Activated naive CD4-positive, alpha-beta T cell treated with anti-CD3 and anti-CD28 coated beads for 36 hours (primary cell): ENCODE measurements at regions not wholly inside any gene's neighbourhood (a gene's known extent, or its start where the extent isn't known, plus 50 kb on each side); places are given as distances from the start of the nearest gene placed in this dataset.
"Not testable (repeated sequence)": the region's sequence is repeated elsewhere in the genome, so short reads cannot be mapped to it uniquely, and the experiment has no call there.

ENCODE experiments used
- CTCF ChIA-PET: fragments of 350-600 bp; sonication (Branson Sonifier 250); formaldehyde crosslinking; loops from one replicate; lab custom pipeline; 2021; ENCODE audit warnings: antibody characterized with exemption; lab: Charles Lee
- DNase-seq: peaks from one replicate; pipeline ENCODE4 v3.0.0-alpha.2; 2020
- H3K27ac Mint-ChIP-seq: one replicate; pipeline ENCODE4 v1.8.0; 2021; ENCODE audit warnings: mild to moderate bottlenecking, mixed read lengths
- H3K27me3 Mint-ChIP-seq: one replicate; pipeline ENCODE4 v1.8.0; 2021; ENCODE audit warnings: low read depth, mixed read lengths
- H3K36me3 Mint-ChIP-seq: one replicate; pipeline ENCODE4 v1.8.0; 2021; ENCODE audit warnings: low read depth, mixed read lengths
- H3K4me1 Mint-ChIP-seq: one replicate; pipeline ENCODE4 v1.8.0; 2021; ENCODE audit warnings: low read depth, mixed read lengths
- H3K4me3 Mint-ChIP-seq: one replicate; pipeline ENCODE4 v1.8.0; 2021; ENCODE audit warnings: mild to moderate bottlenecking, moderate library complexity, mixed read lengths
- H3K9me3 Mint-ChIP-seq: one replicate; pipeline ENCODE4 v1.8.0; 2021; ENCODE audit warnings: mixed read lengths
- intact Hi-C: fragments of 100-400 bp; cut with micrococcal nuclease; formaldehyde crosslinking; loops from one replicate; pipeline ENCODE4 v1.15.1; 2023

DNA sequence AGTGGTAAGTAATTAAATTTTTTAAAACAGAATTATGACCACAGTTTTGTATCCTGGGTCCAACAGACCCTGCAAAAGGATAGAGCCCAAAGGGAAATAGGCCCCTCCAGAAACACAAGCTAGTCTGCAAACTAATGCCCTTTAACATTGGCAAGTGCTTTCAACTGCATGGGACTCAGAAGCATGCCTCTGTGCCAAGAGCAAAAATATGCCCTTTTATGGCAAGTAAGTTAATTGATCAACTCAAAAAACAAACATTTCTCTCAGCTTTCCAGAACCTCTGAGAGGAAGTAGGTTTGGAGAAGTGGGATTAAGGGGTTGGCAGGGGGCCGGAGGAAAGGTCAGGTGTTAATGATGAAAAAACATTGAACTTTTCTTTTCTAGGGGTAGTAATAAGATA is 186.6 kb upstream of the PRSS1 start:
- H3K4me3 Mint-ChIP-seq = no peak overlapping the region
- intact Hi-C loops = no loop called here
- DNase-seq = no peak
- CTCF ChIA-PET = interaction anchor here (0.8 to 1.3 kb wide), 4 partner anchors 25 to 103 kb away, joined by 3 to 6 read pairs (median 3); no protein-coding TSS in a partner anchor
- H3K27ac Mint-ChIP-seq = no peak overlapping the region
- peaks cover 11% of the 10 kb centered on the region for H3K4me1 Mint-ChIP-seq
- H3K27me3 Mint-ChIP-seq = peaks cover 2% of the 10 kb centered on the region
- H3K9me3 Mint-ChIP-seq = no peaks in the 10 kb centered on the region
- H3K36me3 Mint-ChIP-seq = no peaks in the 10 kb centered on the region

GRCh38 chr7:142561396-142561795 is 187.9 kb upstream of the PRSS1 start:
- H3K4me1 Mint-ChIP-seq = peaks cover 10% of the 10 kb centered on the region
- H3K9me3 Mint-ChIP-seq, CTCF ChIA-PET, intact Hi-C loops, H3K27ac Mint-ChIP-seq, H3K4me3 Mint-ChIP-seq, H3K27me3 Mint-ChIP-seq, DNase-seq, H3K36me3 Mint-ChIP-seq: not testable (repeated sequence)

DNA sequence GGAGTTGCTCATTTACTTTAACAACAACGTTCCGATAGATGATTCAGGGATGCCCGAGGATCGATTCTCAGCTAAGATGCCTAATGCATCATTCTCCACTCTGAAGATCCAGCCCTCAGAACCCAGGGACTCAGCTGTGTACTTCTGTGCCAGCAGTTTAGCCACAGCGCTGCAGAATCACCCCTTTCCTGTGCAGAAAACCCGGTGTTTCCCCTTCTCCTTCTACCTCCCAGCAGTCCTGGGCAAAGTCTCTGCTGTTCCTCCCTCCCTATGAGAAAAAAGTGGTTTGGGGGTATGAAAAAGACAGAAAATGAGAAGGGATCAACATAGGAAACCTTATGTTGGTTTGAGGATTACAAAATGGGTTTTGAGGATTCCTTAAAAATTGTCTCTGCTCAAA is 188.5 kb upstream of the PRSS1 start:
- H3K27me3 Mint-ChIP-seq, H3K36me3 Mint-ChIP-seq, H3K9me3 Mint-ChIP-seq, DNase-seq, intact Hi-C loops: not testable (repeated sequence)
- peaks cover 10% of the 10 kb centered on the region for H3K4me1 Mint-ChIP-seq
- CTCF ChIA-PET = interaction anchor here (0.6 to 2.1 kb wide), 4 partner anchors 23 to 38 kb away, joined by 3 to 13 read pairs (median 4); no protein-coding TSS in a partner anchor
- H3K27ac Mint-ChIP-seq = peak overlapping the region; percentile 66
- peak overlapping the region; percentile 41 for H3K4me3 Mint-ChIP-seq

- CTCF ChIA-PET = interaction anchor here (0.6 to 2.6 kb wide), 7 partner anchors 22 to 39 kb away, joined by 3 to 26 read pairs (median 4); no protein-coding TSS in a partner anchor
- Mint-ChIP-seq H3K9me3 (no peaks in the 10 kb centered on the region), H3K4me3 (peak overlapping the region; percentile 41), H3K36me3 (no peaks in the 10 kb centered on the region), H3K4me1 (peaks cover 10% of the 10 kb centered on the region), H3K27me3 (peaks cover 4% of the 10 kb centered on the region), H3K27ac (peak overlapping the region; percentile 66)
- intact Hi-C loops = no loop called here
- no peak for DNase-seq
These were observed 189.1 kb upstream of the PRSS1 start for GRCh38 chr7:142560166-142560565.

DNA sequence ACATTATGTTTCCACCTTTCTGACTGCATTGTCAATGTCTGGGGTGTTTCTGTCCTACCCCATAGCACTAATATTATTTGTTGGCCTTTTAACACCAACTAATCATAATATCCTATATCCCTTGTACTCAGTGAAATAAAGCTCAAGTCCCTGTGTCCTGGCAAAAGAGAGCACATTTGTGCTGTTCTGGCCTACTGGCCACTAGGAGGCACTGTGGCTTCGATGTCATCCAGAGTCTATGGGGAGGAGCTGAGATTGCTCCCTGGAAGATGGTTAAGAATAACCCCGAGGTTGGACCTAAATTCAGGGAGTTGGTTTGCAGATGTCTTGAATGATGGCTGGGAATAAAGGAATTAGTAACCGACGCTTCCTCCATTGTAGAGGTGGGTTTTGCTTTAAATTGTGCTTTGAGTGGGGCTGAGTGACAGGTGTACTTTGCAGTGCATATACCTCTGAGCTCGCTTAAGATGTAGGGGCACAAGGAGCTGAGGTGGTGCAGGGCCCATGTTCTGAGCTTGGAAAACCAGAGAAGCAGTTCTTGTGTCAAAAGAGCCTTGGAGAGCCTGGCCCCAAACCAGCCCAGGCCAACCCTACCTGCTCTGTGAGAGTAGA is 191.2 kb upstream of the PRSS1 start:
- Mint-ChIP-seq H3K36me3 (no peaks in the 10 kb centered on the region), H3K27me3 (peaks cover 4% of the 10 kb centered on the region), H3K27ac (peak overlapping the region; percentile 79), H3K9me3 (no peaks in the 10 kb centered on the region), H3K4me1 (peaks cover 8% of the 10 kb centered on the region), H3K4me3 (peak overlapping the region; percentile 58)
- intact Hi-C loops = loop anchor here (1.0 kb wide), 4 partner anchors 23 to 251 kb away; no protein-coding TSS in a partner anchor
- DNase-seq = peak; percentile 73
- CTCF ChIA-PET = interaction anchor here (0.6 to 2.6 kb wide), 23 partner anchors 9 to 359 kb away, joined by 3 to 26 read pairs (median 3); no protein-coding TSS in a partner anchor

- DNase-seq = no peak
- peaks cover 8% of the 10 kb centered on the region for H3K4me1 Mint-ChIP-seq
- no peak overlapping the region for H3K4me3 Mint-ChIP-seq
- H3K27me3 Mint-ChIP-seq = peaks cover 4% of the 10 kb centered on the region
- H3K36me3 Mint-ChIP-seq = no peaks in the 10 kb centered on the region
- CTCF ChIA-PET = no interaction called here
- H3K9me3 Mint-ChIP-seq = no peaks in the 10 kb centered on the region
- no peak overlapping the region for H3K27ac Mint-ChIP-seq
- intact Hi-C loops = no loop called here
These were observed 192.5 kb upstream of the PRSS1 start for GRCh38 chr7:142556740-142557139.

GRCh38 chr7:142554560-142555532 is 194.4 kb upstream of the PRSS1 start:
- no peaks in the 10 kb centered on the region for H3K9me3 Mint-ChIP-seq
- H3K27ac Mint-ChIP-seq = peak overlapping the region; percentile 65
- intact Hi-C loops = no loop called here
- H3K4me3 Mint-ChIP-seq = peak overlapping the region; percentile 34
- H3K27me3 Mint-ChIP-seq = peaks cover 4% of the 10 kb centered on the region
- H3K36me3 Mint-ChIP-seq = no peaks in the 10 kb centered on the region
- DNase-seq = no peak
- H3K4me1 Mint-ChIP-seq = peaks cover 6% of the 10 kb centered on the region
- CTCF ChIA-PET = interaction anchor here (0.7 to 2.5 kb wide), 5 partner anchors 8 to 33 kb away, joined by 3 to 10 read pairs (median 6); no protein-coding TSS in a partner anchor

- no peaks in the 10 kb centered on the region for H3K9me3 Mint-ChIP-seq
- H3K4me1 Mint-ChIP-seq = peaks cover 11% of the 10 kb centered on the region
- CTCF ChIA-PET = no interaction called here
- no peak overlapping the region for H3K27ac Mint-ChIP-seq
- H3K4me3 Mint-ChIP-seq = no peak overlapping the region
- intact Hi-C loops = no loop called here
- peaks cover 2% of the 10 kb centered on the region for H3K27me3 Mint-ChIP-seq
- DNase-seq = no peak
- no peaks in the 10 kb centered on the region for H3K36me3 Mint-ChIP-seq
These were observed 196.1 kb upstream of the PRSS1 start for GRCh38 chr7:142553216-142553615.

- no peak for DNase-seq
- Mint-ChIP-seq H3K27me3 (no peaks in the 10 kb centered on the region), H3K27ac (no peak overlapping the region), H3K9me3 (no peaks in the 10 kb centered on the region), H3K4me1 (peaks cover 5% of the 10 kb centered on the region), H3K36me3 (peaks cover 2% of the 10 kb centered on the region), H3K4me3 (no peak overlapping the region)
- intact Hi-C loops = no loop called here
- CTCF ChIA-PET = interaction anchor here (1.0 kb wide), 1 partner anchor 9 kb away, joined by 4 read pairs; no protein-coding TSS in a partner anchor
These were observed 200.3 kb upstream of the PRSS1 start for GRCh38 chr7:142548978-142549377.

DNA sequence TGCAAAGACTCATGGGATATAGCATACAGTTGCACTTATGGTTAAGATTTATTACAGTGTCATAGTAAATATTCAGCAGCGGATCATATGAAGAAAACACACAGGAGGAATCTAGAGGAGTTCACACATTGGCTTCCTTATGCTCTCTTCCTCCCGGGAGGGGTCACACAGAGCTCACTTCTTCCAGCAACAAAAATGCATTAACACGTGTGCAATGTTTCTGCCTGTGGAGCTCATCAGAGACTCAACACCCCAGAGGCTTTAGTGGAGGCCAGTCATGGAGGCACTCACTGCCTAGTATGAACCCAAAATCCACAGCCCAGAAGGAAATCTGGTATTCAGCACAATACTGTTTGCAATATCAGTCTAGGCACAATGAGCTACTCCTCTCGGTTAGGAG is 202.8 kb upstream of the PRSS1 start:
- CTCF ChIA-PET = interaction anchor here (0.7 to 1.5 kb wide), 6 partner anchors 9 to 159 kb away, joined by 3 to 5 read pairs (median 4); no protein-coding TSS in a partner anchor
- Mint-ChIP-seq H3K36me3 (peaks cover 2% of the 10 kb centered on the region), H3K27me3 (no peaks in the 10 kb centered on the region), H3K4me1 (peaks cover 12% of the 10 kb centered on the region), H3K4me3 (no peak overlapping the region), H3K9me3 (no peaks in the 10 kb centered on the region), H3K27ac (no peak overlapping the region)
- intact Hi-C loops = no loop called here
- no peak for DNase-seq

DNA sequence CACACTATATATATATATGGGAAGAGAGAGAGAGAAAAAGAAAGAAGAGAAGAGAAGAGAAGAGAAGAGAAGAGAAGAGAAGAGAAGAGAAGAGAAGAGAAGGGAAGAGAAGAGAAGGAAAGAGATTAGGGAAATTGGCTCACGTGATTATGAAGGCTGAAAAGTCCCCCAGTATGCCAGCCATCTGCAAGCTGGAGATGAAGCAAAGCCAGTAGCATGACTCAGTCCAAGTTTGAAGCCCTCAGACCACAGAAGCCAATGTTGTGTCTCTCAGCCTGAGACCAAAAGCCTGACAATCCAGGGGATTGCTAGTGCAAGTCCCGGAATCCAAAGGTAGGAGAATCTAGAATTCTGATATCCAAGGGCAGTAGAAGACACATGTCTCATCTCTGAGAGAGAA is 206.3 kb upstream of the PRSS1 start:
- Mint-ChIP-seq H3K4me1 (peaks cover 30% of the 10 kb centered on the region), H3K27ac (peak overlapping the region; percentile 80), H3K9me3 (no peaks in the 10 kb centered on the region), H3K36me3 (peaks cover 2% of the 10 kb centered on the region), H3K27me3 (no peaks in the 10 kb centered on the region), H3K4me3 (no peak overlapping the region)
- intact Hi-C loops = no loop called here
- CTCF ChIA-PET = no interaction called here
- DNase-seq = no peak

DNA sequence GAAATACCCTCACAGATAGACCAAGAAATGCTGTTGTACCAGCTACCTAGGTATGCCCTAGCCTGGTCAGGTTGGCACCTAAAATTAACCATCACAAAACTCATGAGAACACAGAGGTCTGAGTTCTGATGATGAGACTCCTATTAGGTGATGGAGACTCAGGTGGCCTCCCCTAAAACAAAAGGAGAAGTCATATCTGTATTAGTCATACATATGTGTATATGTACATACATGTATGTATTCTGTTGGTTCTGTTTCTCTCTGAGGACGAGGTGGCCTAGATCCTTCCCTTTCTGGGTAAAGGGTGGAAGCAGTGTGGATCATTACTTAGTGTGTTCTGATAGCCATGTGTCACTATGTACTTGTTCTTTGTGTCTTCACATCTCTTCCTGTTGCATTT is 207.2 kb upstream of the PRSS1 start:
- no peaks in the 10 kb centered on the region for H3K27me3 Mint-ChIP-seq

More for the DNA sequence above, 207.2 kb upstream of the PRSS1 start:
- DNase-seq = no peak
- Mint-ChIP-seq H3K9me3 (no peaks in the 10 kb centered on the region), H3K27ac (no peak overlapping the region), H3K36me3 (no peaks in the 10 kb centered on the region), H3K4me1 (peaks cover 30% of the 10 kb centered on the region), H3K4me3 (no peak overlapping the region)
- CTCF ChIA-PET = interaction anchor here (1.0 to 1.1 kb wide), 2 partner anchors 11 to 26 kb away, joined by 3 read pairs; no protein-coding TSS in a partner anchor
- intact Hi-C loops = no loop called here
